ENCODE measurements at regions not wholly inside any gene's neighbourhood (a gene's known extent, or its start where the extent isn't known, plus 50 kb on each side); places are given as distances from the start of the nearest gene placed in this dataset.

DNA sequence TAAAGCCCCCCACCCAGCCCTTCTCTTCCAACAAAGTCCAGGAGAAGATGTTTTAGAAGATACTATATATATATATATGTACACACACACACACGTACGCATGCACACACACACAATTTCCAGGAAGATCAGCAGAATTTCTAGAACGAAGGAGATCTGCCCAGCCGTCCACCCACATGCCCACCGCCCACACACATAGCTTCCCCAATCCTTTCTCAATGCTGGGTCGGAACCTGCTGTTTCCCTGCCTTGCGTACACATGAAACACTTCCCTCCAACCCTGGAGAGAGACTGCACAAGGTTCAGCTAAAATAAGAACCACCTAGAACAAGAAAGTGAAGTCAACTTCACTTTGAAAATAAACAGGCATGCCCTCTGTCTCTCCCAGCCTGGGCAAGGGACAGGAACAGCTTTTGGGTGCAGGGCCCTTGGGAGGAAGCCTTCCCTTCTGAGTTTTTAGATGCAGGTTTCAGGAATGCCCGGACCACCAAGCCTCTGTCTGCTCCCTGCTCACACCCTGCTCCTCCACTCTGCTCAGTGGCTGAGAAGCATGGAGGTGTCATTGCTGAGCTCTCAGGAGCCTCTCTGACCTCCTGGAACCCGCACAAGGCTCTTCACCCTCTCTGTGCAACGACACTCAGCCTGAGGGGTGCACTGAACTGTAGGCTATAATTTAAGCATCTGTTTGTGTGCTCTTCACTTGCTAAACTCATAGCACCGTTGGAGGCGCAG lies 149.4 kb downstream of the C5orf15 start:
- Mint-ChIP-seq H3K4me3 (no peak overlapping the region), H3K27ac (no peak overlapping the region), H3K4me1 (peaks cover 42% of the 10 kb centered on the region), H3K27me3 (ENCODE audit: insufficient read depth) (peaks cover 27% of the 10 kb centered on the region), H3K36me3 (ENCODE audit: low read depth) (no peaks in the 10 kb centered on the region), H3K9me3 (no peaks in the 10 kb centered on the region)
- Histone ChIP-seq H3K9ac (ENCODE audit: extremely low read depth, low read length, poor library complexity, severe bottlenecking) (no peak overlapping the region), H3K4me1 (ENCODE audit: control insufficient read depth, insufficient read depth, low read length) (peaks cover 17% of the 10 kb centered on the region), H3K36me3 (ENCODE audit: control insufficient read depth, insufficient read depth, low read length) (no peaks in the 10 kb centered on the region), H3K27me3 (ENCODE audit: control insufficient read depth, insufficient read depth, low read length, poor library complexity, severe bottlenecking) (peaks cover 7% of the 10 kb centered on the region), H3K27ac (ENCODE audit: low read depth, low read length) (no peak overlapping the region), H3K9me3 (ENCODE audit: control insufficient read depth, low read length) (no peaks in the 10 kb centered on the region), H3K4me3 (ENCODE audit: low read length) (no peak overlapping the region)
- 91 to 93% methylated on average over 6 to 12 of the region's 12 CpGs for WGBS, 2 experiments (ENCODE audit: insufficient coverage in 1 of 2, insufficient read length in 1 of 2)
- DNase-seq = peak; percentile 24
- no peak for TF ChIP-seq CTCF (conservative IDR thresholded peaks at IDR 0.05)

DNA sequence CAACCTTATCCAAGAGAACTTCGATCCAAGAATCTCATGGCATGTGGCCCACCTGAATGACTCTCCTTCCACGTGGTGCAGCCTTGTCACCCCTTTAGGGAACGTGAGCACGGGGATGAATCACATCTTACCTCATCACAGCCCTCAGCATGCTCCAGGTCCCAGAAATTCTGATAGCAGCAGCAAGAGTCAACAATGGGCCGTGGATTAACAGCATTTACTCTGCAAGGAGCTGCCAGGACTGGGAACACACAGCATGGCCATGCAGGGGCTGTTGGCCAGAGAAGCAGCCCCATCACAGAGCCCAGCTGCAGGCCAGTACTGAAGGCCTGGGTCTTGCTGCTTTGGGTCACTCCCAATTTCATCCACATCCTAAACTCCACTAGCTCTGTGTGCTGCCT lies 150.4 kb downstream of the C5orf15 start:
- peaks cover 7% of the 10 kb centered on the region for H3K27me3 ChIP-seq (ENCODE audit: control insufficient read depth, insufficient read depth, low read length, poor library complexity, severe bottlenecking)
- no peak overlapping the region for H3K4me3 ChIP-seq (ENCODE audit: low read length)
- Mint-ChIP-seq H3K4me3 (no peak overlapping the region), H3K36me3 (ENCODE audit: low read depth) (no peaks in the 10 kb centered on the region), H3K4me1 (peaks cover 42% of the 10 kb centered on the region), H3K27ac (peak overlapping the region; percentile 31), H3K27me3 (ENCODE audit: insufficient read depth) (peaks cover 28% of the 10 kb centered on the region), H3K9me3 (no peaks in the 10 kb centered on the region)
- H3K9me3 ChIP-seq (ENCODE audit: control insufficient read depth, low read length) = no peaks in the 10 kb centered on the region
- H3K36me3 ChIP-seq (ENCODE audit: control insufficient read depth, insufficient read depth, low read length) = no peaks in the 10 kb centered on the region
- no peak for TF ChIP-seq CTCF (conservative IDR thresholded peaks at IDR 0.05)
- peaks cover 17% of the 10 kb centered on the region for H3K4me1 ChIP-seq (ENCODE audit: control insufficient read depth, insufficient read depth, low read length)
- H3K9ac ChIP-seq (ENCODE audit: extremely low read depth, low read length, poor library complexity, severe bottlenecking) = no peak overlapping the region
- no peak for DNase-seq
- 70 to 71% methylated on average over 4 to 5 of the region's 5 CpGs for WGBS, 2 experiments (ENCODE audit: insufficient coverage in 1 of 2, insufficient read length in 1 of 2)
- H3K27ac ChIP-seq (ENCODE audit: low read depth, low read length) = no peak overlapping the region

- H3K36me3 ChIP-seq (ENCODE audit: control insufficient read depth, insufficient read depth, low read length) = no peaks in the 10 kb centered on the region
- peaks cover 17% of the 10 kb centered on the region for H3K4me1 ChIP-seq (ENCODE audit: control insufficient read depth, insufficient read depth, low read length)
- H3K4me3 ChIP-seq (ENCODE audit: low read length) = no peak overlapping the region
- peaks cover 7% of the 10 kb centered on the region for H3K27me3 ChIP-seq (ENCODE audit: control insufficient read depth, insufficient read depth, low read length, poor library complexity, severe bottlenecking)
- no peaks in the 10 kb centered on the region for H3K9me3 ChIP-seq (ENCODE audit: control insufficient read depth, low read length)
- H3K4me3 Mint-ChIP-seq = no peak overlapping the region
- peaks cover 23% of the 10 kb centered on the region for H3K27me3 Mint-ChIP-seq (ENCODE audit: insufficient read depth)
- no peak for DNase-seq
- no peaks in the 10 kb centered on the region for H3K9me3 Mint-ChIP-seq
- H3K27ac ChIP-seq (ENCODE audit: low read depth, low read length) = no peak overlapping the region
- TF ChIP-seq CTCF (conservative IDR thresholded peaks at IDR 0.05) = no peak
- 87 to 94% methylated on average over 2 of the region's 2 CpGs for WGBS, 2 experiments (ENCODE audit: insufficient coverage in 1 of 2, insufficient read length in 1 of 2)
- H3K9ac ChIP-seq (ENCODE audit: extremely low read depth, low read length, poor library complexity, severe bottlenecking) = no peak overlapping the region
- H3K4me1 Mint-ChIP-seq = peaks cover 42% of the 10 kb centered on the region
- no peaks in the 10 kb centered on the region for H3K36me3 Mint-ChIP-seq (ENCODE audit: low read depth)
- H3K27ac Mint-ChIP-seq = peak overlapping the region; percentile 53
These were observed 151.0 kb downstream of the C5orf15 start for GRCh38 chr5:133817456-133817855.

Measured in endodermal cell (in vitro differentiated cells).